ENCODE measurements at regions not wholly inside any gene's neighbourhood (a gene's known extent, or its start where the extent isn't known, plus 50 kb on each side); places are given as distances from the start of the nearest gene placed in this dataset.

- Histone ChIP-seq H2BK12ac (ENCODE audit: low read length in 2 of 2) (no peak overlapping the region), H3K36me3 (ENCODE audit: control insufficient read depth in 1 of 2, insufficient read depth in 2 of 2, low read depth in 1 of 2, low read length in 2 of 2) (no peaks in the 10 kb centered on the region), H3K79me1 (replicated peaks; ENCODE audit: low read length, poor library complexity, severe bottlenecking) (no peaks in the 10 kb centered on the region), H3K27me3 (ENCODE audit: control insufficient read depth in 1 of 2, insufficient read depth in 1 of 2, low read length in 2 of 2) (no peaks in the 10 kb centered on the region), H3K14ac (ENCODE audit: low read length in 2 of 2) (no peak overlapping the region), H3K4me2 (ENCODE audit: low read length, poor library complexity, severe bottlenecking) (no peak overlapping the region), H3K18ac (ENCODE audit: low read depth in 1 of 2, low read length in 2 of 2) (no peak overlapping the region), H4K91ac (ENCODE audit: low read length) (no peak overlapping the region), H3K4me3 (ENCODE audit: insufficient read depth in 1 of 2, low read depth in 1 of 2, low read length in 2 of 2) (no peak overlapping the region), H3K9ac (ENCODE audit: low read length) (no peak overlapping the region), H3K27ac (ENCODE audit: low read length, poor library complexity, severe bottlenecking) (no peak overlapping the region), H2AFZ (ENCODE audit: low read depth, low read length) (no peak overlapping the region), H2BK15ac (ENCODE audit: low read depth, poor library complexity, severe bottlenecking) (no peak overlapping the region), H3K4me1 (ENCODE audit: control insufficient read depth, insufficient read depth, low read depth, low read length) (no peaks in the 10 kb centered on the region), H2BK120ac (ENCODE audit: low read depth, low read length) (no peak overlapping the region), H3K4ac (ENCODE audit: low read depth in 1 of 2, low read length in 2 of 2) (no peak overlapping the region), H2AK5ac (ENCODE audit: low read length, severe bottlenecking) (no peak overlapping the region), H3K9me3 (ENCODE audit: control insufficient read depth, low read length) (peaks cover 12% of the 10 kb centered on the region), H3K23ac (ENCODE audit: low read length in 2 of 2) (no peak overlapping the region), H4K8ac (ENCODE audit: low read length) (no peak overlapping the region), H2BK5ac (ENCODE audit: low read depth, low read length, poor library complexity, severe bottlenecking) (no peak overlapping the region)
- 58% methylated on average over 2 of the region's 2 CpGs for WGBS
- DNase-seq, result no peak
Observed at GRCh38 chr21:40936178-40936577, 89.2 kb upstream of the DSCAM start.

GRCh38 chr21:40936771-40937261 lies 89.9 kb upstream of the DSCAM start:
- Histone ChIP-seq H3K9me3 (ENCODE audit: control insufficient read depth, low read length) (peaks cover 10% of the 10 kb centered on the region), H4K91ac (ENCODE audit: low read length) (no peak overlapping the region), H3K4me2 (ENCODE audit: low read length, poor library complexity, severe bottlenecking) (no peak overlapping the region), H2BK15ac (ENCODE audit: low read depth, poor library complexity, severe bottlenecking) (no peak overlapping the region), H3K27ac (ENCODE audit: low read length, poor library complexity, severe bottlenecking) (no peak overlapping the region), H3K27me3 (ENCODE audit: control insufficient read depth in 1 of 2, insufficient read depth in 1 of 2, low read length in 2 of 2) (no peaks in the 10 kb centered on the region), H2BK12ac (ENCODE audit: low read length in 2 of 2) (no peak overlapping the region), H3K4me3 (ENCODE audit: insufficient read depth in 1 of 2, low read depth in 1 of 2, low read length in 2 of 2) (no peak overlapping the region), H3K9ac (ENCODE audit: low read length) (no peak overlapping the region), H3K18ac (ENCODE audit: low read depth in 1 of 2, low read length in 2 of 2) (no peak overlapping the region), H2AFZ (ENCODE audit: low read depth, low read length) (no peak overlapping the region), H2AK5ac (ENCODE audit: low read length, severe bottlenecking) (no peak overlapping the region), H3K4me1 (ENCODE audit: control insufficient read depth, insufficient read depth, low read depth, low read length) (no peaks in the 10 kb centered on the region), H4K8ac (ENCODE audit: low read length) (no peak overlapping the region), H3K23ac (ENCODE audit: low read length in 2 of 2) (no peak overlapping the region), H2BK5ac (ENCODE audit: low read depth, low read length, poor library complexity, severe bottlenecking) (no peak overlapping the region), H3K36me3 (ENCODE audit: control insufficient read depth in 1 of 2, insufficient read depth in 2 of 2, low read depth in 1 of 2, low read length in 2 of 2) (no peaks in the 10 kb centered on the region), H3K4ac (ENCODE audit: low read depth in 1 of 2, low read length in 2 of 2) (no peak overlapping the region), H2BK120ac (ENCODE audit: low read depth, low read length) (no peak overlapping the region), H3K14ac (ENCODE audit: low read length in 2 of 2) (no peak overlapping the region), H3K79me1 (replicated peaks; ENCODE audit: low read length, poor library complexity, severe bottlenecking) (no peaks in the 10 kb centered on the region)
- DNase-seq, result no peak
- 74% methylated on average over 10 of the region's 10 CpGs for WGBS

DNA sequence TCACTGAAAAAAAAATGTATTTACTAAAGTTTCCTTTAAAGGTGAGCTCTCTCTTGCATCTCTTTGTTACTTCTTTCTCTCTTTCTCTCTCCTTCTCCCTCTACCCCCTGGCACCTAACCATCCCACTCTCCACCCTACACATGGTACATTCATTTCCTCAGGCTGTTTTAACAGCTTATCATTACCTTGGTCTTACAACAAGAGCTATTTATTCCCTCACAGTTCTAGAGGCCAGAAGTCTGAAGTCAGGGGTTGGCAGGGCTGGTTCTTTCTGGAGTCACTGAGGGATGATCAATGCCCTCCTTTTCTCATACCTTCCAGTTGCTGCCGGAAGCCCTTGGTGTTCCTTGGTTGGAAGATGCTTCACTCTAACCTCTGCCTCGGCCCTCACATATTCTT lies 91.1 kb upstream of the DSCAM start:
- H4K8ac ChIP-seq (ENCODE audit: low read length), result no peak overlapping the region
- H3K4me1 ChIP-seq (ENCODE audit: control insufficient read depth, insufficient read depth, low read depth, low read length), result no peaks in the 10 kb centered on the region
- H3K4ac ChIP-seq (ENCODE audit: low read depth in 1 of 2, low read length in 2 of 2), result no peak overlapping the region
- H3K27ac ChIP-seq (ENCODE audit: low read length, poor library complexity, severe bottlenecking), result no peak overlapping the region
- H2BK15ac ChIP-seq (ENCODE audit: low read depth, poor library complexity, severe bottlenecking), result no peak overlapping the region
- no peak overlapping the region for H3K14ac ChIP-seq (ENCODE audit: low read length in 2 of 2)
- H3K18ac ChIP-seq (ENCODE audit: low read depth in 1 of 2, low read length in 2 of 2), result no peak overlapping the region
- no peaks in the 10 kb centered on the region for H3K79me1 ChIP-seq (replicated peaks; ENCODE audit: low read length, poor library complexity, severe bottlenecking)
- H3K23ac ChIP-seq (ENCODE audit: low read length in 2 of 2), result no peak overlapping the region
- H3K4me3 ChIP-seq (ENCODE audit: insufficient read depth in 1 of 2, low read depth in 1 of 2, low read length in 2 of 2), result no peak overlapping the region
- H3K27me3 ChIP-seq (ENCODE audit: control insufficient read depth in 1 of 2, insufficient read depth in 1 of 2, low read length in 2 of 2), result no peaks in the 10 kb centered on the region
- no peak overlapping the region for H4K91ac ChIP-seq (ENCODE audit: low read length)
- 64% methylated on average over 2 of the region's 2 CpGs for WGBS
- H2BK5ac ChIP-seq (ENCODE audit: low read depth, low read length, poor library complexity, severe bottlenecking), result no peak overlapping the region
- no peak overlapping the region for H3K9ac ChIP-seq (ENCODE audit: low read length)
- H3K4me2 ChIP-seq (ENCODE audit: low read length, poor library complexity, severe bottlenecking), result no peak overlapping the region
- H3K36me3 ChIP-seq (ENCODE audit: control insufficient read depth in 1 of 2, insufficient read depth in 2 of 2, low read depth in 1 of 2, low read length in 2 of 2), result no peaks in the 10 kb centered on the region
- H2AFZ ChIP-seq (ENCODE audit: low read depth, low read length), result no peak overlapping the region
- H2BK120ac ChIP-seq (ENCODE audit: low read depth, low read length), result no peak overlapping the region
- H2AK5ac ChIP-seq (ENCODE audit: low read length, severe bottlenecking), result no peak overlapping the region
- DNase-seq, result no peak
- H2BK12ac ChIP-seq (ENCODE audit: low read length in 2 of 2), result no peak overlapping the region
- H3K9me3 ChIP-seq (ENCODE audit: control insufficient read depth, low read length), result peaks cover 4% of the 10 kb centered on the region

DNA sequence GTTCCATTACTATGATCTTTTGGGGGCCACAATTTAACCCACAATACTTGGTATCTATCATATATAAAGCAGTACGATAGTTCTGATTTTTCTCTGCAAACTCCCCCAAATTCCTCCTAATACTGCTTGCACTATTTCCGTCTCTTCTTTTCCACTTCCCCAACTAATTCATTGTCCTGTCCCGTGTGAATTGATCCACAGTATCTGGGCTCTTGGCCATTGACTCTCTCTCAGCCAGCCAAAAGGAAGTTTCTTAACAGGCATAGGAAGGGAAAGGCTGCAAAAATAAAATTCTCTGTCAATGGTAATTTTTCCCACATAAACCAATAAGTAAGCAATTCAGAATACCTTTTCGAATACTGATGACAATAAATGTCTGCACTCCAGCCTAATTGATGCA lies 91.7 kb upstream of the DSCAM start:
- H3K79me1 ChIP-seq (replicated peaks; ENCODE audit: low read length, poor library complexity, severe bottlenecking), result no peaks in the 10 kb centered on the region
- H2BK12ac ChIP-seq (ENCODE audit: low read length in 2 of 2), result no peak overlapping the region
- no peak overlapping the region for H3K27ac ChIP-seq (ENCODE audit: low read length, poor library complexity, severe bottlenecking)
- H2AK5ac ChIP-seq (ENCODE audit: low read length, severe bottlenecking), result no peak overlapping the region
- no peak for DNase-seq
- no peak overlapping the region for H2BK120ac ChIP-seq (ENCODE audit: low read depth, low read length)
- no peaks in the 10 kb centered on the region for H3K4me1 ChIP-seq (ENCODE audit: control insufficient read depth, insufficient read depth, low read depth, low read length)
- H4K91ac ChIP-seq (ENCODE audit: low read length), result no peak overlapping the region
- H3K4me2 ChIP-seq (ENCODE audit: low read length, poor library complexity, severe bottlenecking), result no peak overlapping the region
- H3K4me3 ChIP-seq (ENCODE audit: insufficient read depth in 1 of 2, low read depth in 1 of 2, low read length in 2 of 2), result no peak overlapping the region
- H3K9me3 ChIP-seq (ENCODE audit: control insufficient read depth, low read length), result peaks cover 3% of the 10 kb centered on the region
- no peak overlapping the region for H3K4ac ChIP-seq (ENCODE audit: low read depth in 1 of 2, low read length in 2 of 2)
- no peak overlapping the region for H3K14ac ChIP-seq (ENCODE audit: low read length in 2 of 2)
- H3K36me3 ChIP-seq (ENCODE audit: control insufficient read depth in 1 of 2, insufficient read depth in 2 of 2, low read depth in 1 of 2, low read length in 2 of 2), result no peaks in the 10 kb centered on the region
- 83% methylated on average over 3 of the region's 4 CpGs for WGBS
- no peaks in the 10 kb centered on the region for H3K27me3 ChIP-seq (ENCODE audit: control insufficient read depth in 1 of 2, insufficient read depth in 1 of 2, low read length in 2 of 2)
- no peak overlapping the region for H2BK5ac ChIP-seq (ENCODE audit: low read depth, low read length, poor library complexity, severe bottlenecking)
- no peak overlapping the region for H4K8ac ChIP-seq (ENCODE audit: low read length)
- no peak overlapping the region for H3K23ac ChIP-seq (ENCODE audit: low read length in 2 of 2)
- H2BK15ac ChIP-seq (ENCODE audit: low read depth, poor library complexity, severe bottlenecking), result no peak overlapping the region
- H3K9ac ChIP-seq (ENCODE audit: low read length), result no peak overlapping the region
- no peak overlapping the region for H3K18ac ChIP-seq (ENCODE audit: low read depth in 1 of 2, low read length in 2 of 2)
- H2AFZ ChIP-seq (ENCODE audit: low read depth, low read length), result no peak overlapping the region

All from mesenchymal stem cell (in vitro differentiated cells and primary cell).